GM19239 (cell line): ENCODE measurements at regions not wholly inside any gene's neighbourhood (a gene's known extent, or its start where the extent isn't known, plus 50 kb on each side); places are given as distances from the start of the nearest gene placed in this dataset.

Experiments used
- DNase-seq: peaks from one replicate; pipeline ENCODE4 v3.0.0; 2011; ENCODE audit warnings: low spot score; ENCODE audit not compliant: insufficient read length
- FAIRE-seq: peaks from 2 replicates; lab custom pipeline; 2011; peaks lifted over from hg19 to GRCh38; lab: Jason Lieb, UNC

GRCh38 chr19:29417048-29417447 lies 108.7 kb upstream of the VSTM2B start:
- DNase-seq = no peak

GRCh38 chr19:29418201-29418600 lies 107.6 kb upstream of the VSTM2B start:
- DNase-seq (no peak), FAIRE-seq (no peak)

More at GRCh38 chr19:29417048-29417447, 108.7 kb upstream of the VSTM2B start:
- no peak for FAIRE-seq

GRCh38 chr19:29420065-29420464 lies 105.7 kb upstream of the VSTM2B start:
- DNase-seq (no peak), FAIRE-seq (no peak)

- DNase-seq (no peak), FAIRE-seq (no peak)
These were observed 105.2 kb upstream of the VSTM2B start for GRCh38 chr19:29420482-29421195.

GRCh38 chr19:29421196-29421545 lies 104.6 kb upstream of the VSTM2B start:
- DNase-seq (no peak), FAIRE-seq (no peak)

- FAIRE-seq (no peak), DNase-seq (no peak)
These were observed 103.7 kb upstream of the VSTM2B start for GRCh38 chr19:29422047-29422446.

GRCh38 chr19:29422486-29423085 lies 103.2 kb upstream of the VSTM2B start:
- FAIRE-seq (no peak), DNase-seq (no peak)

- DNase-seq = no peak
- FAIRE-seq = no peak
These were observed 97.7 kb upstream of the VSTM2B start for GRCh38 chr19:29428071-29428470.

- DNase-seq (no peak), FAIRE-seq (no peak)
These were observed 96.8 kb upstream of the VSTM2B start for GRCh38 chr19:29429021-29429420.

- DNase-seq (no peak), FAIRE-seq (no peak)
These were observed 96.2 kb upstream of the VSTM2B start for GRCh38 chr19:29429581-29429980.

GRCh38 chr19:29431332-29431731 lies 94.5 kb upstream of the VSTM2B start:
- no peak for DNase-seq
- no peak for FAIRE-seq

GRCh38 chr19:29432677-29433076 lies 93.1 kb upstream of the VSTM2B start:
- no peak for DNase-seq
- FAIRE-seq = no peak

- DNase-seq = no peak
- FAIRE-seq = no peak
These were observed 89.1 kb upstream of the VSTM2B start for GRCh38 chr19:29436591-29437103.

GRCh38 chr19:29439021-29439420 lies 86.8 kb upstream of the VSTM2B start:
- DNase-seq = no peak
- FAIRE-seq = no peak

- DNase-seq (no peak), FAIRE-seq (no peak)
These were observed 85.9 kb upstream of the VSTM2B start for GRCh38 chr19:29439688-29440550.

GRCh38 chr19:29442094-29442493 lies 83.7 kb upstream of the VSTM2B start:
- FAIRE-seq (no peak), DNase-seq (no peak)

GRCh38 chr19:29442910-29443309 lies 82.9 kb upstream of the VSTM2B start:
- FAIRE-seq = no peak
- no peak for DNase-seq

- no peak for DNase-seq
- no peak for FAIRE-seq
These were observed 80.5 kb upstream of the VSTM2B start for GRCh38 chr19:29445246-29445645.

GRCh38 chr19:29446361-29446760 lies 79.4 kb upstream of the VSTM2B start:
- FAIRE-seq = no peak
- no peak for DNase-seq

GRCh38 chr19:29448046-29448445 lies 77.7 kb upstream of the VSTM2B start:
- FAIRE-seq (no peak), DNase-seq (no peak)

GRCh38 chr19:29449371-29449770 lies 76.4 kb upstream of the VSTM2B start:
- FAIRE-seq = no peak
- DNase-seq = no peak
